ENCODE measurements at regions not wholly inside any gene's neighbourhood (a gene's known extent, or its start where the extent isn't known, plus 50 kb on each side); places are given as distances from the start of the nearest gene placed in this dataset.
"Not testable (repeated sequence)": the region's sequence is repeated elsewhere in the genome, so short reads cannot be mapped to it uniquely, and the experiment has no call there.

DNA sequence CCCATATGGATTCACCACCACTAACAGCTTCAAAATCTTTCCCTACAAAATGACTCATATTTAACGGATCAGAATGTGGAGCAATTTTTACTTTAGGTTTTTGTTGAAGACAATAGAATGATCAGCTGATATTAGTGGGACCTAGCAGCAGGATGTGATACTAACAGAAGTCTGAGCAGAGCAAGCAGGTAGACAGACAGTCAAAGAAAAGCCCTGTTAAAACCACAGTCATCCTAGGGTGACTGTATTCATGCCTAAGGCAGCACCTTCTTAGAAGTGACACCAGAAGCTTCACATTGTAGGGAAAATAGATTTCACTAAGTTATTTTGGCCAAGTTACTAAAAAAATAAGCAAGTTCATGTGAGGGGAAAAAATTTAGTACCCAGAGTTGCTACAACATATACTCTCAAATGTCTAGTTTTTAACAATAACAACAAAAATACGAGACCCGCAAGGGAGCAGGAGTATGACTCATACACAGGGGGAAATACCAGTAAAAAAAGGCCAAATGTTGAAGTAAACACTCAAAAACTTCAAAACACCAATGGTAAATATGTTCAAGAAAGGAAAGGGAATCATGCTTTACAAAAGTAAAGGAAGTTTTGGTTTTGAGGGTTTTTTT, 590.9 kb downstream of the EPHA3 start:
- H3K27ac ChIP-seq (ENCODE audit: low read depth, low read length), result no peak overlapping the region
- no peaks in the 10 kb centered on the region for H3K4me1 ChIP-seq (ENCODE audit: insufficient read depth, low read length)
- no peak overlapping the region for H3K9ac ChIP-seq (ENCODE audit: low read length)
- H3K27me3 ChIP-seq (ENCODE audit: control insufficient read depth in 1 of 2, insufficient read depth in 2 of 2, low read length in 2 of 2), result no peaks in the 10 kb centered on the region
- H3K4me3 ChIP-seq (ENCODE audit: low read depth in 1 of 2, low read length in 2 of 2), result no peak overlapping the region
- H3K36me3 ChIP-seq (ENCODE audit: insufficient read depth, low read length), result no peaks in the 10 kb centered on the region
- H3K9me3 ChIP-seq (ENCODE audit: low read length), result no peaks in the 10 kb centered on the region

GRCh38 chr3:89699229-89699628, 591.8 kb downstream of the EPHA3 start:
- no peak overlapping the region for H3K27ac ChIP-seq (ENCODE audit: low read depth, low read length)
- H3K4me3 ChIP-seq (ENCODE audit: low read depth in 1 of 2, low read length in 2 of 2), result no peak overlapping the region
- no peaks in the 10 kb centered on the region for H3K9me3 ChIP-seq (ENCODE audit: low read length)
- no peaks in the 10 kb centered on the region for H3K27me3 ChIP-seq (ENCODE audit: control insufficient read depth in 1 of 2, insufficient read depth in 2 of 2, low read length in 2 of 2)
- H3K9ac ChIP-seq (ENCODE audit: low read length), result no peak overlapping the region
- no peaks in the 10 kb centered on the region for H3K4me1 ChIP-seq (ENCODE audit: insufficient read depth, low read length)
- no peaks in the 10 kb centered on the region for H3K36me3 ChIP-seq (ENCODE audit: insufficient read depth, low read length)

- Histone ChIP-seq H3K9ac (ENCODE audit: low read length) (no peak overlapping the region), H3K4me1 (ENCODE audit: insufficient read depth, low read length) (no peaks in the 10 kb centered on the region), H3K36me3 (ENCODE audit: insufficient read depth, low read length) (no peaks in the 10 kb centered on the region), H3K9me3 (ENCODE audit: low read length) (no peaks in the 10 kb centered on the region), H3K27me3 (ENCODE audit: control insufficient read depth in 1 of 2, insufficient read depth in 2 of 2, low read length in 2 of 2) (no peaks in the 10 kb centered on the region), H3K27ac (ENCODE audit: low read depth, low read length) (no peak overlapping the region), H3K4me3 (ENCODE audit: low read depth in 1 of 2, low read length in 2 of 2) (no peak overlapping the region)
Observed at GRCh38 chr3:89699771-89700170, 592.4 kb downstream of the EPHA3 start.

DNA sequence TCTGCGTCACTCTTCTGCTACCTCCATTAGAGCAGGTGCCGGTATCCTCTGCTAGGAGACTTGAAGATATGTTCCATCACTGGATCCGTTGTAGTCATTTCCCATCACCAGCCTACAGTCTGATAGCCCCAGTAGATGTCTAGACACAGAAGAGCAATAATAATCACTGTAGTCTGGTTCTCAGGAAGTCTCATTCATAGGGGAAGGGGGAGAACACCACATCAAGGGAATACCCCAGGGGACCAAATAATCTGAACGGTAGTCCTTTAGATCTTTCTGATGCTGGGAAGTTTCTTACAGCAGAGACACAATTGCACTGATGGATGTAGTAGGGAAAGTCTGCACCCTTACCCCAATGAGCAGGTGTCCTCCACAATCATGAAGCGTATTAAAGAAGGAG, 595.0 kb downstream of the EPHA3 start:
- Histone ChIP-seq H3K9ac (ENCODE audit: low read length) (no peak overlapping the region), H3K4me1 (ENCODE audit: insufficient read depth, low read length) (no peaks in the 10 kb centered on the region), H3K9me3 (ENCODE audit: low read length) (no peaks in the 10 kb centered on the region), H3K4me3 (ENCODE audit: low read depth in 1 of 2, low read length in 2 of 2) (no peak overlapping the region), H3K36me3 (ENCODE audit: insufficient read depth, low read length) (no peaks in the 10 kb centered on the region), H3K27me3 (ENCODE audit: control insufficient read depth in 1 of 2, insufficient read depth in 2 of 2, low read length in 2 of 2) (no peaks in the 10 kb centered on the region), H3K27ac (ENCODE audit: low read depth, low read length) (no peak overlapping the region)

DNA sequence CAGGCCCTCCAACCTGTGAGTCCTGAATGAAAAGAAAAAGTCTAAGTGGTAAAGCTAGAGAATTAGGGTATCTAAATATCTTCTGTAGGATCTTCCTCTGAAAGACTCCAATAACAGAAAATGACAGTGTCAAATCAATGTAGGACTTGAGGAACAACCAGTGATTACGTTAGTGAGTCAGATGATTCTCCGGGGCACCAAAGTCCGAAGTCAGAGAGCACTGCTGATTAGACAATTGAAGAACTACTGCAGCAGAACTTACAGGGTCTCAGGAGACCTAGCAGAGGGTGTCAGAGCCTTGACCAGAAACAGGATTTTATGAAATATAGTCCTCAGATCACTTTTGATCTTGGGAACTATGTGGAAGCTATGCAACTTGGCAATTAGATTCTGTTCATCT, 605.8 kb downstream of the EPHA3 start:
- no peaks in the 10 kb centered on the region for H3K9me3 ChIP-seq (ENCODE audit: low read length)
- H3K4me3 ChIP-seq (ENCODE audit: low read depth in 1 of 2, low read length in 2 of 2), result no peak overlapping the region
- no peaks in the 10 kb centered on the region for H3K27me3 ChIP-seq (ENCODE audit: control insufficient read depth in 1 of 2, insufficient read depth in 2 of 2, low read length in 2 of 2)
- no peaks in the 10 kb centered on the region for H3K36me3 ChIP-seq (ENCODE audit: insufficient read depth, low read length)
- no peak overlapping the region for H3K27ac ChIP-seq (ENCODE audit: low read depth, low read length)
- no peaks in the 10 kb centered on the region for H3K4me1 ChIP-seq (ENCODE audit: insufficient read depth, low read length)
- H3K9ac ChIP-seq (ENCODE audit: low read length), result no peak overlapping the region

DNA sequence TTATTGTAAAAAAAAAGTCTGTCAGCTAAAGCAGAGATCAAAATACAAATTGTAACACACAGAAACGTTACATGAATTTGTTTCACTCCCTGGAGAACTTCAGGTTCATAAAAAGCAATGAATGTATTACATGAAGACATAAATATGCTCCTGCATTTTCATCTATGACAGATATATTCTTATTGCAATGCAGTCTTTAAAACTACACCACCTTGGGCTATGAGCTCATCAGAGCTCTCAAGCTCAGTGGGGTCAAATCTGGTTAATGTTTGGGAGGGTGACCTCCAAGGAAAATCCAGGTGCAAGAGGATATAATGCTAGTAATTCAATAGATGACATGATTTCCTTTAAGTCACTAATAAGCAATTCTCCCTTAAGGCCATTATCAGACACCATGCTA, 606.8 kb downstream of the EPHA3 start:
- H3K36me3 ChIP-seq (ENCODE audit: insufficient read depth, low read length), result no peaks in the 10 kb centered on the region
- H3K4me3 ChIP-seq (ENCODE audit: low read depth in 1 of 2, low read length in 2 of 2), result no peak overlapping the region
- no peaks in the 10 kb centered on the region for H3K27me3 ChIP-seq (ENCODE audit: control insufficient read depth in 1 of 2, insufficient read depth in 2 of 2, low read length in 2 of 2)
- no peaks in the 10 kb centered on the region for H3K9me3 ChIP-seq (ENCODE audit: low read length)
- no peak overlapping the region for H3K9ac ChIP-seq (ENCODE audit: low read length)
- H3K27ac ChIP-seq (ENCODE audit: low read depth, low read length), result no peak overlapping the region
- H3K4me1 ChIP-seq (ENCODE audit: insufficient read depth, low read length), result no peaks in the 10 kb centered on the region

GRCh38 chr3:89740080-89740880, 632.9 kb downstream of the EPHA3 start:
- Histone ChIP-seq H3K27me3 (ENCODE audit: control insufficient read depth in 1 of 2, insufficient read depth in 2 of 2, low read length in 2 of 2) (no peaks in the 10 kb centered on the region), H3K4me1 (ENCODE audit: insufficient read depth, low read length) (no peaks in the 10 kb centered on the region), H3K36me3 (ENCODE audit: insufficient read depth, low read length) (no peaks in the 10 kb centered on the region), H3K9me3 (ENCODE audit: low read length) (no peaks in the 10 kb centered on the region), H3K9ac (ENCODE audit: low read length) (no peak overlapping the region), H3K27ac (ENCODE audit: low read depth, low read length) (no peak overlapping the region), H3K4me3 (ENCODE audit: low read depth in 1 of 2, low read length in 2 of 2) (no peak overlapping the region)

DNA sequence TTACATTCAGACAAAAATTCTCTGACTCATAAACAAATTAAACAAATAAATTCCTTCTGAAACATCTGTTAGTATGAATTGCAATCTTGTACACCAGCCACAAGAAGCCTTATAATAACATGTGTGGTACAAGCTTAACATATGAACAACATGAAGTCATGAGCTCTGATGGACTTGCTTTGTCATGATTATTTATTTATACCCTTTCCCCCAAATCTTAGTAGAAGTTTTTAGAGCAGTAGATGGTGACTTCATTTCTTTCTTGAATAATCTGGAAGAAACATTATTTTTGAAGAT, 633.4 kb downstream of the EPHA3 start:
- H3K4me3 ChIP-seq (ENCODE audit: low read depth in 1 of 2, low read length in 2 of 2), result no peak overlapping the region
- no peaks in the 10 kb centered on the region for H3K9me3 ChIP-seq (ENCODE audit: low read length)
- no peak overlapping the region for H3K9ac ChIP-seq (ENCODE audit: low read length)
- H3K27me3 ChIP-seq (ENCODE audit: control insufficient read depth in 1 of 2, insufficient read depth in 2 of 2, low read length in 2 of 2), result no peaks in the 10 kb centered on the region
- H3K36me3 ChIP-seq (ENCODE audit: insufficient read depth, low read length), result no peaks in the 10 kb centered on the region
- no peaks in the 10 kb centered on the region for H3K4me1 ChIP-seq (ENCODE audit: insufficient read depth, low read length)
- no peak overlapping the region for H3K27ac ChIP-seq (ENCODE audit: low read depth, low read length)

- no peaks in the 10 kb centered on the region for H3K27me3 ChIP-seq (ENCODE audit: control insufficient read depth in 1 of 2, insufficient read depth in 2 of 2, low read length in 2 of 2)
- no peak overlapping the region for H3K9ac ChIP-seq (ENCODE audit: low read length)
- H3K27ac ChIP-seq (ENCODE audit: low read depth, low read length), result no peak overlapping the region
- no peak overlapping the region for H3K4me3 ChIP-seq (ENCODE audit: low read depth in 1 of 2, low read length in 2 of 2)
- no peaks in the 10 kb centered on the region for H3K36me3 ChIP-seq (ENCODE audit: insufficient read depth, low read length)
- H3K4me1 ChIP-seq (ENCODE audit: insufficient read depth, low read length), result no peaks in the 10 kb centered on the region
- H3K9me3 ChIP-seq (ENCODE audit: low read length), result no peaks in the 10 kb centered on the region
Observed at GRCh38 chr3:89742546-89742945, 635.1 kb downstream of the EPHA3 start.

DNA sequence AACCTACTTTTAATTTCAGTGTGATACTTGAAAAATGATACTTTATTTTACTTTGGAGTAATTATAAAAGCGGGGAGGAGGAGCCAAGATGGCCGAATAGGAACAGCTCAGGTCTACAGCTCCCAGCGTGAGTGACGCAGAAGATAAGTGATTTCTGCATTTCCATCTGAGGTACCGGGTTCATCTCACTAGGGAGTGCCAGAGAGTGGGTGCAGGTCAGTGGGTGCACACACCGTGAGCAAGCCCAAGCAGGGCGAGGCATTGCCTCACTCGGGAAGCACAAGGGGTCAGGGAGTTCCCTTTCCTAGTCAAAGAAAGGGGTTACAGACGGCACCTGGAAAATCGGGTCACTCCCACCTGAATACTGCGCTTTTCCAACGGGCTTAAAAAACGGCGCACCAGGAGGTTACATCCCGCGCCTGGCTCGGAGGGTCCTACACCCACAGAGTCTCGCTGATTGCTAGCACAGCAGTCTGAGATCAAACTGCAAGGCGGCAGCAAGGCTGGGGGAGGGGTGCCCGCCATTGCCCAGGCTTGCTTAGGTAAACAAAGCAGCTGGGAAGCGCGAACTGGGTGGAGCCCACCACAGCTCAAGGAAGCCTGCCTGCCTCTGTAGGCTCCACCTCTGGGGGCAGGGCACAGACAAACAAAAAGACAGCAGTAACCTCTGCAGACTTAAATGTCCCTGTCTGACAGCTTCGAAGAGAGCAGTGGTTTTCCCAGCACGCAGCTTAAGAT, 640.3 kb downstream of the EPHA3 start:
- not testable (repeated sequence) for H3K36me3 ChIP-seq (ENCODE audit: insufficient read depth, low read length); H3K4me3 ChIP-seq (ENCODE audit: low read depth in 1 of 2, low read length in 2 of 2); H3K9me3 ChIP-seq (ENCODE audit: low read length); H3K27ac ChIP-seq (ENCODE audit: low read depth, low read length); H3K4me1 ChIP-seq (ENCODE audit: insufficient read depth, low read length); H3K27me3 ChIP-seq (ENCODE audit: control insufficient read depth in 1 of 2, insufficient read depth in 2 of 2, low read length in 2 of 2); H3K9ac ChIP-seq (ENCODE audit: low read length)

DNA sequence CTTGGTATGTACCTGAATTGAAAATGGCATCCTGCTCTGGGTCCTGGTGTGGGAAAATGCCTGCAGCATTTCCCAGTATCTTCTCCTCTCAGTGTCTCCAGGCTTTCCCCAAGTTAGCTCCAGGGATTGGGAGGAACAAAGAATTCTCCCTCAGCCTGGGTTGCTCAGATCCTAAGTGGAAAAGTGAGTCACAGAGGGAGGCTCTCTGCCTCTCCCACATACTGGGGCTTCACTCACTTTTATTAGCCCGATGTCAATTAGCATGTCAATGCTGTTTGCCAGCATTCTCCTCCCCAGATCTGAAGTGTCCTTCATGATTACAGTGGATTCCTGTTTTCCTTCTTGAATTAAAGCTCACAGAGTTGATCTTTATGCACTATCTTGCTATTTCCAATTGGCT, 655.0 kb downstream of the EPHA3 start:
- Histone ChIP-seq H3K27ac (ENCODE audit: low read depth, low read length) (no peak overlapping the region), H3K27me3 (ENCODE audit: control insufficient read depth in 1 of 2, insufficient read depth in 2 of 2, low read length in 2 of 2) (no peaks in the 10 kb centered on the region), H3K9me3 (ENCODE audit: low read length) (peaks cover 7% of the 10 kb centered on the region), H3K9ac (ENCODE audit: low read length) (no peak overlapping the region), H3K4me3 (ENCODE audit: low read depth in 1 of 2, low read length in 2 of 2) (no peak overlapping the region), H3K4me1 (ENCODE audit: insufficient read depth, low read length) (no peaks in the 10 kb centered on the region), H3K36me3 (ENCODE audit: insufficient read depth, low read length) (no peaks in the 10 kb centered on the region)
